ENCODE measurements at regions not wholly inside any gene's neighbourhood (a gene's known extent, or its start where the extent isn't known, plus 50 kb on each side); places are given as distances from the start of the nearest gene placed in this dataset.
"Not testable (repeated sequence)": the region's sequence is repeated elsewhere in the genome, so short reads cannot be mapped to it uniquely, and the experiment has no call there.

DNA sequence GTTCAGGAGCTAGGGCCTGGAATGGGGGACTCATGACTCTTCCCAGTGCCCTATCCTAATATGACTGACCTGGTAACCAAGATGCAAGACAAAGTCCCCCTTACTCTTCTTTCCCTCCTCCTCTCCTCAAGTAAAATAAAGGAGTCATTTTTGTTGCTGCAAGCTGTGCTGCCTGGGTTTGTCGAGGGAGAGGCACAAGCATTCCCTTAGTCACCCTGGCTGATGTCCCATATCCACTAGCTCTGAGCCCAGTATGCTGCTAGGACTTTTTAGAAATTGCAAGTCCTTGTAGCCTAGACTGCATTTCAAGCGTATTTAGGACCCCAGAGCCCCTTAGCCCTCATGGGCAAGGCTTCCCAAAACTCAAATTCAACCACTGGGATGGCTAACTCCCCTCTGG is 338.5 kb upstream of the SETBP1 start:
- no peaks in the 10 kb centered on the region for H3K27me3 ChIP-seq
- H3K9me3 ChIP-seq: no peaks in the 10 kb centered on the region
- no peaks in the 10 kb centered on the region for H3K4me1 ChIP-seq
- no peak for DNase-seq
- H3K9ac ChIP-seq (ENCODE audit: low read depth in 2 of 2, low read length in 2 of 2): no peak overlapping the region
- no peak overlapping the region for H3K4me3 ChIP-seq
- no peaks in the 10 kb centered on the region for H3K36me3 ChIP-seq
- TF ChIP-seq, protein P1, sequence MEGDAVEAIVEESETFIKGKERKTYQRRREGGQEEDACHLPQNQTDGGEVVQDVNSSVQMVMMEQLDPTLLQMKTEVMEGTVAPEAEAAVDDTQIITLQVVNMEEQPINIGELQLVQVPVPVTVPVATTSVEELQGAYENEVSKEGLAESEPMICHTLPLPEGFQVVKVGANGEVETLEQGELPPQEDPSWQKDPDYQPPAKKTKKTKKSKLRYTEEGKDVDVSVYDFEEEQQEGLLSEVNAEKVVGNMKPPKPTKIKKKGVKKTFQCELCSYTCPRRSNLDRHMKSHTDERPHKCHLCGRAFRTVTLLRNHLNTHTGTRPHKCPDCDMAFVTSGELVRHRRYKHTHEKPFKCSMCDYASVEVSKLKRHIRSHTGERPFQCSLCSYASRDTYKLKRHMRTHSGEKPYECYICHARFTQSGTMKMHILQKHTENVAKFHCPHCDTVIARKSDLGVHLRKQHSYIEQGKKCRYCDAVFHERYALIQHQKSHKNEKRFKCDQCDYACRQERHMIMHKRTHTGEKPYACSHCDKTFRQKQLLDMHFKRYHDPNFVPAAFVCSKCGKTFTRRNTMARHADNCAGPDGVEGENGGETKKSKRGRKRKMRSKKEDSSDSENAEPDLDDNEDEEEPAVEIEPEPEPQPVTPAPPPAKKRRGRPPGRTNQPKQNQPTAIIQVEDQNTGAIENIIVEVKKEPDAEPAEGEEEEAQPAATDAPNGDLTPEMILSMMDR (IDR thresholded peaks at IDR 0.05): no peak
- no peak overlapping the region for H3K27ac ChIP-seq
- intact Hi-C loops (cut with DNase I): no loop called here

GRCh38 chr18:44342946-44343345 is 337.7 kb upstream of the SETBP1 start:
- TF ChIP-seq, protein P1 (IDR thresholded peaks at IDR 0.05): no peak
- H3K9me3 ChIP-seq: no peaks in the 10 kb centered on the region
- H3K4me3 ChIP-seq: no peak overlapping the region
- DNase-seq: no peak
- H3K36me3 ChIP-seq: no peaks in the 10 kb centered on the region
- no peak overlapping the region for H3K27ac ChIP-seq
- intact Hi-C loops (cut with DNase I): no loop called here
- no peak overlapping the region for H3K9ac ChIP-seq (ENCODE audit: low read depth in 2 of 2, low read length in 2 of 2)
- no peaks in the 10 kb centered on the region for H3K27me3 ChIP-seq
- H3K4me1 ChIP-seq: no peaks in the 10 kb centered on the region

DNA sequence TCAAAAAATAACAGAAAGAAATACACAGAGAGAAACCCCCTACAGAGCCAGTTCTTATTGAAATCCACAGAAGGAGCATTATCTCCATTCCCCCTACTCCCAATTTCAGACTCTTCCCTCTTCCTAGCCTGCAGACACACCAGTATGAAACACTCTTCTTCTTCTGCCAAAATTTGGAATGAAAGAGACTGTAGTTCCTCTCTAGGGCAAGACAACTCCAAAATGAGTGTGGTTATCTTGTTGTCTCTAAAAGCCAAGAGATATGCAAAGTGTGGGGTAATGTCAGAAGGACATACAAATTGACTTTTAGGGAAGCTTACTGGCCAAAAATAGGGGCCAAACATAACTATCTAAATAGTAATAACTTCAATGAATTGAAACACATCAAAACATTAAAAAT is 337.1 kb upstream of the SETBP1 start:
- TF ChIP-seq, protein P1 (IDR thresholded peaks at IDR 0.05): no peak
- intact Hi-C loops (cut with DNase I): no loop called here
- Histone ChIP-seq H3K27me3 (no peaks in the 10 kb centered on the region), H3K27ac (no peak overlapping the region), H3K4me3 (no peak overlapping the region), H3K9me3 (no peaks in the 10 kb centered on the region), H3K4me1 (no peaks in the 10 kb centered on the region), H3K9ac (ENCODE audit: low read depth in 2 of 2, low read length in 2 of 2) (no peak overlapping the region), H3K36me3 (no peaks in the 10 kb centered on the region)
- DNase-seq: no peak

DNA sequence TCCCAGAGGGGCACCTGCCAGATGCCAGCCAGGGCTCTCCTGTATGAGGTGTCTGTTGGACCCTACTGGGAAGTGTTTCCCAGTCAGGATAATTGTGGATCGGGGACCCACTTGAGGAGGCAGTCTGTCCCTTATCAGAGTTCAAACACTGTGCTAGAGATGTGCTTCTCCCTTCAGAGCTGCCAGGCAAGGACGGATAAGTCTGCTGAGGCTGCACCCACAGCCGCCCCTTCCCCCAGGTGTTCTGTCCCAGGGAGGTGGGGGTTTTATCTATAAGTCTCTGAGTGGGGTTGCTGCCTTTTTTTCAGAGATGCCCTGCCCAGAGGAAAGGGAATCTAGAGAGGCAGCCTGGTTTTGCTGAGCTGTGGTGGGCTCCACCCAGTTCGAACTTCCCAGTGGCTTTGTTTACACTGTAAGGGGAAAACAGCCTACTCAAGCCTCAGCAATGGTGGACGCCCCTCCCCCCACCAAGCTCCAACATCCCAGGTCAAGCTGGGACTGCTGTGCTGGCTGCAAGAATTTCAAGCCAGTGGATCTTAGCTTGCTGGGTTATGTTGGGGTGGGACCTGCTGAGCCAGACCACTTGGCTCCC is 324.0 kb upstream of the SETBP1 start:
- Histone ChIP-seq H3K9ac (ENCODE audit: low read depth in 2 of 2, low read length in 2 of 2) (no peak overlapping the region), H3K27ac (no peak overlapping the region), H3K4me3 (no peak overlapping the region), H3K27me3 (no peaks in the 10 kb centered on the region), H3K4me1 (no peaks in the 10 kb centered on the region), H3K9me3 (no peaks in the 10 kb centered on the region), H3K36me3 (no peaks in the 10 kb centered on the region)
- DNase-seq: no peak
- TF ChIP-seq, protein P1 (IDR thresholded peaks at IDR 0.05): no peak
- intact Hi-C loops (cut with DNase I): no loop called here

GRCh38 chr18:44358402-44358801 is 322.3 kb upstream of the SETBP1 start:
- no peak for DNase-seq
- Histone ChIP-seq H3K27me3 (no peaks in the 10 kb centered on the region), H3K9me3 (no peaks in the 10 kb centered on the region), H3K4me3 (no peak overlapping the region), H3K9ac (ENCODE audit: low read depth in 2 of 2, low read length in 2 of 2) (no peak overlapping the region), H3K36me3 (no peaks in the 10 kb centered on the region), H3K27ac (no peak overlapping the region), H3K4me1 (no peaks in the 10 kb centered on the region)
- TF ChIP-seq, protein P1 (IDR thresholded peaks at IDR 0.05): no peak
- intact Hi-C loops (cut with DNase I): no loop called here

GRCh38 chr18:44359741-44360140 is 320.9 kb upstream of the SETBP1 start:
- H3K27ac ChIP-seq; H3K9me3 ChIP-seq; H3K4me1 ChIP-seq; DNase-seq; intact Hi-C loops (cut with DNase I); H3K4me3 ChIP-seq; H3K9ac ChIP-seq (ENCODE audit: low read depth in 2 of 2, low read length in 2 of 2); H3K36me3 ChIP-seq; H3K27me3 ChIP-seq: not testable (repeated sequence)

GRCh38 chr18:44362213-44362612 is 318.5 kb upstream of the SETBP1 start:
- H3K9me3 ChIP-seq; DNase-seq; intact Hi-C loops (cut with DNase I); H3K4me3 ChIP-seq; H3K4me1 ChIP-seq; H3K27ac ChIP-seq; H3K9ac ChIP-seq (ENCODE audit: low read depth in 2 of 2, low read length in 2 of 2); H3K27me3 ChIP-seq; H3K36me3 ChIP-seq: not testable (repeated sequence)
